SW480 (cell line): ENCODE measurements at regions not wholly inside any gene's neighbourhood (a gene's known extent, or its start where the extent isn't known, plus 50 kb on each side); places are given as distances from the start of the nearest gene placed in this dataset.

Experiments used
- DNase-seq: peaks from one replicate; pipeline ENCODE4 v3.0.0-alpha.2; 2016; ENCODE audit warnings: low spot score

DNA sequence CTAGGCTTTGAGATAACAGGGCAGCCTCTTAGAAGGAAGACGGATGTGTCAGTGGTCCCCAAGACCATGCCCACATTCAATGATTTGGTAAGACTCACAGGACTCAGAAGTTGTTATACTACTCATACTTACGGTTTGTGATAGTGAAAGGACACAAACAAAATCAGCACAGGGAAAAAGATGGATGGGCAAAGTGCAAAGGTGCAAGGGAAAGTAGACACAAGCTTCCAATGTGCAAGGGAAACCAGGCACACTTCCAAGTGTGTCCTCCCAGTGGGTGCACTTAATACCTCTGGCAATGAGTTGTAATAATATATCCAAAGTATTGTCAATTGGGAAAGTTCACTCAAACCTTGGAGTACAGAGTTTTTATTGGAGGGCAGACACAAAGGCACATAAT is 53.8 kb upstream of the VCX start:
- no peak for DNase-seq

- no peak for DNase-seq
Observed at GRCh38 chrX:7788334-7788733, 54.6 kb upstream of the VCX start.

DNA sequence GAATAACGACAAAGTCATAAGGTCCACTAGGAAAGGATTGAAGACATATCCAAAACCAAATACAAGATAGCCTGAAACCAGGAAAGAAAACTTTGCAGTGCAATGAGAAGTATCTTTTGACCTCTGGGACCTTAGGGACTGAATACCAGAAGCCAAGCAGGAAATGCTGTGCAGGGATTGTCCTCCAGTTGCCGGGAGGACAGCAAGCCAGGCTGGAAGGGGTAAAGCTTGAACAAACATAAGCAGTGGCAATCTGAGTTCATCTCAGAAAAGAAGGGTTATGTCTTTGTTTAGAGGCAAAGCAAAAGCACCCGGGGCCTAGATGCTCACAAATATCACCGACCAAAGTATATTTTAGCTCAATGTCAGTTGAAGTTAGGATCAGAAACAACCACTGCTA is 55.3 kb upstream of the VCX start:
- no peak for DNase-seq

GRCh38 chrX:7784580-7784979 is 58.4 kb upstream of the VCX start:
- DNase-seq = no peak

GRCh38 chrX:7779644-7780043 is 63.3 kb upstream of the VCX start:
- no peak for DNase-seq

DNA sequence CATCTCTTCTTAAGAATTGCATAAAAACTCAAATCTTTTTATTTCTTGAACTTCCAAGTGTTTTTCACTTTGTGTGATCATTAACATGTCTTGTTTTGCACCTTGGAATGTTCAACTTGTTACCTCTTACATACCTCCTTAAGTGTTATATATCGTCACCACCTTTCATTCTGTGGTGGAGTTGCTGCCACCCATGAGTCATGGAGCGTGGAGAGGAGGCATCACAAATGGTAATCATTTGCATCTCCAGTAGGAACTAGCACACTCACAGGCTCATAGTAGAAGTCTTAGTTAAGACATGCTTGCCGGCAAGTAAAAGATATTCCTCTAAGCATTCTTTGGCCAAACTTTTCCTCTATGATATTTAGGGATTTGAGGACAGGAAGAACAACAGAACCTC is 67.0 kb upstream of the VCX start:
- DNase-seq = no peak

DNA sequence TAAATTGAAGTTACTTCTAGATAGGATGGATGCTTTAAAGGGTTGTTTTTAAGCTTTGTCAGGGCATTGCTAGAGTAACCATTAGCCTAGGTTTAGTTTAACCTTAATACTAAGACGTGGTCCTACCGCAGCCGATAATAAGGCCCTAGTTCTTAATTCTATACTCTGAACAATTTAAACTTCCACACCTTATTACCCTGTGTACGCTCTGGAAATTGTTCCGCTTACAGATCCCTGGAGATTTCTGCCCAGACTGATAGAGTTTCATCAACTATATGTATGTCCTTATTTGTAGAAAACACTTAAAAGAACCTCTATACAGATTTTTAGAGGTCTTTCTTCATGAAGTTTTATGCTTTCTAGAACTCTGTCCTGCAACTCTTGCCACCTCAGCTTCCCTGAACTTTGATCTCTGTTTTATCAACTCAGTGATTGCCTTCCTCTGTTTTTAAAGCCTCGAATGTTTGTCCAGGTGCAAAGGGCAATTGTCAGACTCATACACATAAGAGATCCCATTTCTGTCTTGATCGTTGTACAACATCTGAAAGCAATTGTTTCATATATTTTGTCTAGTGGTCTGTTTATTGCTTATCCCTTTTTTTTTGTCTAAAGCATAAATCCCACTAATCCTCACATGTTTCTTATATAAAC is 71.1 kb upstream of the VCX start:
- no peak for DNase-seq

- DNase-seq = no peak
Observed at GRCh38 chrX:7759830-7760229, 83.1 kb upstream of the VCX start.

DNA sequence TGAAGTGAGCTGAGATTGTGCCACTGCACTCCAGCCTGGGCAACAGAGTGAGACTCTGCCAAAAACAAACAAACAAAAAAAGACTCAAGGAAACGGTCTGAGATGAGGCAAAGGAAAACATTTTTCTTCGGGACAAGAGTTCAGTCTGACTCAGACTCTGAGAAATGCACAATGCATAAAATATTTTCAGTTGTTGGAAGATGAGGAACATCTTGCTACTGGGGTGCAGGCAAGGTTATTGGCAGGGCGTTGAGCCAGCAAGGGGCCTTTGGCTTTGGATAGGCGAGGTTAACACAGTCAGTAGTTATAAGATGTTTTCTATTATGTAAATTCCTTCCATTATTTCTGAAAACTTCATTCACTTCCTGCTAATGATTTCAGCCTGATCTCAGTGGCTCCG is 96.1 kb upstream of the VCX start:
- no peak for DNase-seq

GRCh38 chrX:7730071-7730470 is 112.9 kb upstream of the VCX start:
- no peak for DNase-seq

DNA sequence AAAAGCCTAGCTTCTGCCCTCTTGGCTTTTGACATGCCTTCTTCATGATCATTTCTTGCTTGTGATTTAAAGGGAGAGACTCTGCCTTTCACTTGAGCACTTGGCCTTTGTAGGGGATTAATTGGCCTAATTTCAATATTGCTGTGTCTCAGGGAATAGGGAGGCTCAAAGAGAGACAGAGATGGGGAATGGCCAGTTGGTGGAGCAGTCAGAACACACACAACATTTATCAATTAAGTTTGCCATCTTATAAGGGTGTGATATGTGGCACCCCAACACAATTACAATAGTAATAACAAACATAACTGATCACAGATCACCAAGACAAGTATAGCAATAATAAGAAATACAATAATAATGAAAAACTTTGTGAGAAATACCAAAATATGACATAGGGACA is 122.5 kb upstream of the VCX start:
- no peak for DNase-seq

- no peak for DNase-seq
Observed at GRCh38 chrX:7714351-7714750, 128.6 kb upstream of the VCX start.

- DNase-seq = no peak
Observed at GRCh38 chrX:7711167-7711566, 131.8 kb upstream of the VCX start.

DNA sequence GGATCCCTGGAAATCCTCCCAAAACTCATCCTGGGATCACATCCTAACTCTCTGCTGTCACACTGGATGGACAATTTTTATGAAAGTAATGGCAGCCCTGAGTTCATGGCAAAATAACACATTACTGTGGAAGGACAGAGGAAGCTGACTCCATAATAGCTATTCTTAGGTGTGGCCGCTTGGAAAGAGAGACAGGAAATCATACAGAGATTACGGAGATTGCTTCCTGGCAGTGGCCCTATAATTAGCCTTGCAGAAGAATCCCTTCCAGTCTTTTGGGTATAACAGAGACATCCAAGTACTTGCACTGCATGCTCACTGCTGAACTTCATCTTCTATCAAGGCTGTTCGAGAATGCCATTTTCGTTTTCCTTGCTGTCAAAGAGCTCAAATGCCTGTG is 133.1 kb upstream of the VCX start:
- DNase-seq = no peak

DNA sequence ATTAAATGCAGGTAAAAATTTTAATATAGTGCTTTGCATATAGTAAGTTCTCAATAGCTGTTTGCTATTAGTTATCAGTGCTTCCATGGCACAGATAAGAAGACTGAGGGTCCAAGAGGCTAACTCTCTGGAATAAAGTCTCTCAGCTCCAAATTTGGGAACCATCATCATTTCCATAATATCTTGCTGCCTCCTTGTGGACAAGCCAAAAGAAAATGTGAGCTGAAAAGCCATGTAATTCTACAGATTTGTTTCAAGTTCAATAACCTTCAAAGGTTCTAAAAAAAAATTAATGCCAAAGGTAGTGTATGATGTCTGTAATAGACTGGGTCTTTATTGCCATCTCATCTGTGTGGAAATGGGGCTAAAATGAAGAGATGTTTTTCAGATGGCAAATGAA is 136.9 kb upstream of the VCX start:
- DNase-seq = no peak

DNA sequence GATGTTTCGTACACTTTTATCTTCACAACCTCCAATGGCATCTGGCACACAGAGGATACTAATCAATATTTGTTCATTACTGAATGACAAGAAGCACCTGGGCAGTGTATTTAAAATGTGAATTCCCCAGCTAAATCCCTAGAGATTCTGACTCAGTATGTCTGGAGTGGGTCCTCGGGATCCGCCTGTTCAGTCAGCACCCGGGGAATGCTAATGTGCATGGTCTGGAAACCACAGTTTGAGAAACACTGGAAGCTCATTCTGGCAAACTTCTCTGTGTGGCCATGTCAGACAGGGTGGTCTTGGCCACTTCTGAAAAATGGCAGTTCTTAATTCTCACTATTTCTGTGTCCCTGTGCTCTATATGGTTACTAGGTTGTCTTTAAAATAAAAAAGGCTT is 138.8 kb upstream of the VCX start:
- no peak for DNase-seq

DNA sequence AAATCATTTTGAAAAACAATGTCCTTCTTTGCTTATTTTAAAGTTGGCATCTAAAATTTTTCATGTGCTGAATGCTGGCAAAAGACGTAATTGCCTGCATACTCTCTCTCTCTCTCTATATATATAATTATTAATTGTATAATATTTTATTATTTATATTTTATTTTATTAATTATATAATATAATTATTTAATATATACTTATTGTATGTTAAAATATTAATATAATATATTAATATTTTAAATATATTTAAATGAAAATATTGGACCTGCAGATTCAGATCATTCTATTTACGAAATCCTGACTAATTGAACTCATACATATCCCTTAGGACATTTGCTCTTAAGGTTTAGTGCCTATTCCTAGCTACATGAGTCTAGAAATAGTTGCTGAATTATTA is 144.7 kb upstream of the VCX start:
- DNase-seq = no peak

- no peak for DNase-seq
Observed at GRCh38 chrX:7690842-7691241, 152.1 kb upstream of the VCX start.

DNA sequence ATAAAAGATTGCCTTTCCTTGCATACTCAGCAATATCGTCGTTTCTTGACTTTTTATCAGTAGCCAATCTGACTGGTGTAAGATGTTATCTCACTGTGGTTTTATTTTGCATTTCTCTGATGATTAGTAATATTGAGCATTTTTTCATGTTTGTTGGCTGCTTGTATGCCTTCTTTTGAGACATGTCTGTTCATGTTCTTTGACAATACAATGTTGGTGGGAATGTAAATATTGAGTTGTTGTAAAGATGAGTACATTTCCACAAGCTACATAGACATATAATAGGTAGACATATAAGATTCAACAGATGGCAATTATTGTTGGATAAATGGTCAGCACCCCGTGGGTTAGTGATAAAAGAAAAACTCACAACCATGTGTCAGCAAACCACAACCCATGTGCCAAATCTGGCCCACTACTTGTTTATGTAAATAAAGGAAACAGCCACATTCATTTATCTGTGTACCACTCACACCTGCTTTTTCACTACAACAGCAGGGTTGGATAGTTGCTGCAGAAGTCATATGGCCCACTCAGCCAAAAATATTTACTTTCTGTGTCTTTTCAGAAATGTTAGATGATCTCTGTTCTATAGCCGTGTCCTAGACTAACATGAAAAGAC is 153.1 kb upstream of the VCX start:
- DNase-seq = no peak

GRCh38 chrX:7680181-7680580 is 162.8 kb upstream of the VCX start:
- DNase-seq = no peak

DNA sequence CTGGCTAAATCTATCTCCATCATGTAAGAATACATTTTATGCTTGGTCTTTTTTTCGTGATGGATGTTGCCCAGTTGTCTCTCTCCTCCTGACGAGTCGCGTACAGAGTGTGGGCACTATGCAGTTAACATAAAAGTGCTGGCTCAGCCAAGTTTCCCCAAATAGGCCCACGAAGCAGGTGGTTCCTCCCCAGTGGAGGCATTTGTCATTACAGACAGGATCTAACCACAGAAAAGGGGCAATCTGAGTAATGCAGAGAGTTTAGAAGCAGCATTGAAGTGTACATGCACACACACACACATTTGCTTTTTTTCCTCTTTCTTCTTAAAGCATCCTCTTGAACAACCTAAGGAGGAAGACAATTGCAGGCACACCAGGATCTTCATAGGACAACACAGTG is 188.7 kb upstream of the VCX start:
- no peak for DNase-seq

DNA sequence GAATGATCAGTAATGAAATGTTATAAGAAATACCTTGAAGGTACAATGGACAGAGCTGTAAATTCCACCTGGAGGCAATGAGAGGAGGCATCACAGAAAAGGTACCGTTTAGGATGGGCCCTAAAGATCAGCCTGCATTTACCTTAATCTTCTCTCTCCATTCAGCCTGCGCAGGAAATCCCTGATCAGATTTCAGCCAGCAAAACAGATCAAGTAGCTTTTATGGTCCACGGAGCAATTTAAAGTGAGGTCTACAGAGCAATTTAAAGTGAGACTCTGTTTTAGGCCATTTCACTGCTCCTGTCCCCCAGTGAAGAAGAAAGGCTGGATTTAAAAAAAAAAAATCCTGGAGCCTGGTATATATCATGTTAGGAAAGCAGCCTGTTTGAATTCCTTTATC is 195.1 kb upstream of the VCX start:
- no peak for DNase-seq

DNA sequence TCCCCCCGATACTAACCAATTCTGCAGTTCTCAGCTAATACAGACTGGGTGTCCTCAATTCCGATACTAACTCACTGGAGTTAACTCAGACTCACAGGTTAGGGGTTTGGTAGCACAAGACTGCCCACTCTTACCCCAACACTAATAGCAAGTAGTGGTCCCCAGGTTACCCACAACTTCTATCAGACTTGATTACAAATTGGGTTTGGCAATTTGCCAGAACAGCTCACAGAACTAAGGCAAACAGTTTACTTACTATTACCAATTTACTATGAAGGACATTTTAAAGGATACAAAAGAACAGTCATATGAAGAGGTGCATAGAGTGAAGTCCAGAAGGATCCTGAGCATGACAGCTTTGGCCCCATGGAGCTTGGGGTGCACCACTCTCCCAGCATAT is 201.8 kb upstream of the VCX start:
- DNase-seq = no peak

GRCh38 chrX:7640392-7640791 is 202.6 kb upstream of the VCX start:
- DNase-seq = no peak
